ENCODE measurements at regions not wholly inside any gene's neighbourhood (a gene's known extent, or its start where the extent isn't known, plus 50 kb on each side); places are given as distances from the start of the nearest gene placed in this dataset.

DNA sequence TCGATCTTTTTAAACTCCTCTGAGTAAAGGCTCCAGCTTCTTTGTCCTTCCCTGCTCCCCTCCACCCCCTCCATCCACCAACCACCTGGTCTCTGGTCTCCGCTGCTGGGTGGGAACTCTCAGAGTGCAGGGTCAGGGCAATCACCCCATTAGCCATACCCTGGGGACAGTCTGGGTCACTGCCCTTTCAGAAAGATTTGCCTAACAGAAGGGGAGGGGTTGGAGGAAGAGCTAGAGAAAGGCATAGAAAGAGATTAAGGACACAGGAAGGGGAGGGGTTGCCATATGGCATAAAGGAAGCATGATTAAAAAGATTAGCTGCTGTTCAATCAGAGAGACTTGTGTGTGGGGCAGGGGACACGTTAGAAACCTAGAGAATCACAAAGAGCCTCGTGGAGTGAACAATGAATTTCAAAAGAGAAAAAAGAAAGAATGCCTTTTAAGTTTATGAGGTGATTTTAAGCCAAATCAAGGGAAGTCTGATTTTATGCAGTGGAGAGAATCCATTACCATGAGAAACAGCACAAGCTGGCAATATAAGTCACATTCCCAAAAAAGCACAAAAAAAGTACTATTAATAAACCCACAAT, 115.5 kb upstream of the ACSL4 start:
- peaks cover 3% of the 10 kb centered on the region for H3K9me3 ChIP-seq (ENCODE audit: insufficient read depth, low read depth, low read length)
- Mint-ChIP-seq H3K4me3 (ENCODE audit: unreplicated experiment) (peak overlapping the region; percentile 34), H3K36me3 (ENCODE audit: low read depth, unreplicated experiment) (no peaks in the 10 kb centered on the region), H3K27ac (ENCODE audit: unreplicated experiment) (no peak overlapping the region), H3K9me3 (ENCODE audit: unreplicated experiment) (no peaks in the 10 kb centered on the region), H3K27me3 (ENCODE audit: low read depth, unreplicated experiment) (no peaks in the 10 kb centered on the region), H3K4me1 (ENCODE audit: low read depth, unreplicated experiment) (peaks cover 20% of the 10 kb centered on the region)
- H3K4me1 ChIP-seq (ENCODE audit: insufficient read depth, low read length): peaks cover 10% of the 10 kb centered on the region
- DNase-seq (ENCODE audit: low read depth) (no peak), FAIRE-seq (peak; percentile 73)
- no peaks in the 10 kb centered on the region for H3K27me3 ChIP-seq (ENCODE audit: insufficient read depth, low read length)
- no peaks in the 10 kb centered on the region for H3K36me3 ChIP-seq (ENCODE audit: insufficient read depth, low read length)
- no peaks in the 10 kb centered on the region for H4K20me1 ChIP-seq (ENCODE audit: insufficient read depth, low read length)
- no peak overlapping the region for H3K4me3 ChIP-seq (ENCODE audit: insufficient read depth, low read depth, low read length)
- H2AFZ ChIP-seq (ENCODE audit: low read depth, low read length): no peak overlapping the region
- H3K9ac ChIP-seq (ENCODE audit: low read length): no peak overlapping the region
- no peak overlapping the region for H3K4me2 ChIP-seq (ENCODE audit: low read length)
- TF ChIP-seq, protein P1, sequence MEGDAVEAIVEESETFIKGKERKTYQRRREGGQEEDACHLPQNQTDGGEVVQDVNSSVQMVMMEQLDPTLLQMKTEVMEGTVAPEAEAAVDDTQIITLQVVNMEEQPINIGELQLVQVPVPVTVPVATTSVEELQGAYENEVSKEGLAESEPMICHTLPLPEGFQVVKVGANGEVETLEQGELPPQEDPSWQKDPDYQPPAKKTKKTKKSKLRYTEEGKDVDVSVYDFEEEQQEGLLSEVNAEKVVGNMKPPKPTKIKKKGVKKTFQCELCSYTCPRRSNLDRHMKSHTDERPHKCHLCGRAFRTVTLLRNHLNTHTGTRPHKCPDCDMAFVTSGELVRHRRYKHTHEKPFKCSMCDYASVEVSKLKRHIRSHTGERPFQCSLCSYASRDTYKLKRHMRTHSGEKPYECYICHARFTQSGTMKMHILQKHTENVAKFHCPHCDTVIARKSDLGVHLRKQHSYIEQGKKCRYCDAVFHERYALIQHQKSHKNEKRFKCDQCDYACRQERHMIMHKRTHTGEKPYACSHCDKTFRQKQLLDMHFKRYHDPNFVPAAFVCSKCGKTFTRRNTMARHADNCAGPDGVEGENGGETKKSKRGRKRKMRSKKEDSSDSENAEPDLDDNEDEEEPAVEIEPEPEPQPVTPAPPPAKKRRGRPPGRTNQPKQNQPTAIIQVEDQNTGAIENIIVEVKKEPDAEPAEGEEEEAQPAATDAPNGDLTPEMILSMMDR (IDR thresholded peaks at IDR 0.05; ENCODE audit: insufficient read depth, low read depth, low read length): no peak
- no peak for TF ChIP-seq EZH2 (IDR thresholded peaks at IDR 0.05; ENCODE audit: insufficient read depth, low read length)
- no peak overlapping the region for H3K27ac ChIP-seq (ENCODE audit: low read depth, low read length)
- H3K79me2 ChIP-seq (ENCODE audit: insufficient read depth, low read length): no peaks in the 10 kb centered on the region

DNA sequence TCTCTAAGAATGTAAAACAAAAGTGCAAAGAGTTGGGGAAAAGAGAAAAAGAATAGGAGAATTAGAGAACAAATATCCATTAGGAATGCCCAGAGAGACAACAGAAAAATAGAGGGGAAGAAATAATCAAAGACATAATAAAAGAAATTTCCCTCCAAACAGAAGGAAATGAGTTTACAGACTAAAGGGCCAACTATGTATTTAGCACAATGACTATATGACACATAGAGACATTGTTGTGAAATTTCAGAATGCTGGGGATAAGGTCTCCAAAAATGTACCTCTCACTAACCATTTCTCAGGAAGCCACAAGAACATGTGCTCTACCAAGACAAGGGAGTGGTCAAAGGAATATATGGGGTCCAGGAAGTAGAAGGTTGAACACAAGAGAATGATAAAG, 121.0 kb upstream of the ACSL4 start:
- H4K20me1 ChIP-seq (ENCODE audit: insufficient read depth, low read length): no peaks in the 10 kb centered on the region
- peaks cover 3% of the 10 kb centered on the region for H3K9me3 ChIP-seq (ENCODE audit: insufficient read depth, low read depth, low read length)
- no peaks in the 10 kb centered on the region for H3K27me3 Mint-ChIP-seq (ENCODE audit: low read depth, unreplicated experiment)
- no peak overlapping the region for H3K27ac ChIP-seq (ENCODE audit: low read depth, low read length)
- TF ChIP-seq, protein P1 (IDR thresholded peaks at IDR 0.05; ENCODE audit: insufficient read depth, low read depth, low read length): no peak
- no peak for TF ChIP-seq EZH2 (IDR thresholded peaks at IDR 0.05; ENCODE audit: insufficient read depth, low read length)
- H3K4me2 ChIP-seq (ENCODE audit: low read length): no peak overlapping the region
- FAIRE-seq: peak; percentile 54
- H3K9ac ChIP-seq (ENCODE audit: low read length): no peak overlapping the region
- H3K4me1 ChIP-seq (ENCODE audit: insufficient read depth, low read length): peaks cover 9% of the 10 kb centered on the region
- H2AFZ ChIP-seq (ENCODE audit: low read depth, low read length): no peak overlapping the region
- H3K9me3 Mint-ChIP-seq (ENCODE audit: unreplicated experiment): peaks cover 2% of the 10 kb centered on the region
- H3K27me3 ChIP-seq (ENCODE audit: insufficient read depth, low read length): no peaks in the 10 kb centered on the region
- no peaks in the 10 kb centered on the region for H3K4me1 Mint-ChIP-seq (ENCODE audit: low read depth, unreplicated experiment)
- H3K36me3 ChIP-seq (ENCODE audit: insufficient read depth, low read length): no peaks in the 10 kb centered on the region
- DNase-seq (ENCODE audit: low read depth): no peak
- no peak overlapping the region for H3K27ac Mint-ChIP-seq (ENCODE audit: unreplicated experiment)
- H3K4me3 ChIP-seq (ENCODE audit: insufficient read depth, low read depth, low read length): no peak overlapping the region
- H3K4me3 Mint-ChIP-seq (ENCODE audit: unreplicated experiment): no peak overlapping the region
- no peaks in the 10 kb centered on the region for H3K36me3 Mint-ChIP-seq (ENCODE audit: low read depth, unreplicated experiment)
- no peaks in the 10 kb centered on the region for H3K79me2 ChIP-seq (ENCODE audit: insufficient read depth, low read length)

DNA sequence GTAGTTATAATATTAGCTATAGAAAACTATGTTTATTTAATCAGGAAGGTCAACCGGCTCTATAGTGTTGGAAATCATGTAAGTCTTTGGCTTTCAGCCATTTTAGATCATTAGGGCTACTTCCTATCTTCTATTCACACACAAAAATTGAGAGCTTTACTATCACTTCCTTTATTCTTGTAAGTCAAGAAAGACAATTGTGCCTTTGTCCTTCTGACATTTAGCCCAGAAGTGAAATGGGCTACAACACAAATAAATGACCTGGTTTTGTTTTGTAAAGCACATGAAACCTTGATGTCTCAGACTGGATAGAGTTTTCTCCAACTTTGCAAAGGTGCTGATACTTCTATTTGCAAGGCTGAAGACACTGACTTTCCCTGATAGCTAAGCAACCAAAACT, 122.4 kb upstream of the ACSL4 start:
- Mint-ChIP-seq H3K9me3 (ENCODE audit: unreplicated experiment) (peaks cover 2% of the 10 kb centered on the region), H3K4me1 (ENCODE audit: low read depth, unreplicated experiment) (no peaks in the 10 kb centered on the region), H3K27ac (ENCODE audit: unreplicated experiment) (no peak overlapping the region), H3K36me3 (ENCODE audit: low read depth, unreplicated experiment) (no peaks in the 10 kb centered on the region), H3K4me3 (ENCODE audit: unreplicated experiment) (no peak overlapping the region), H3K27me3 (ENCODE audit: low read depth, unreplicated experiment) (no peaks in the 10 kb centered on the region)
- Histone ChIP-seq H3K9me3 (ENCODE audit: insufficient read depth, low read depth, low read length) (peaks cover 3% of the 10 kb centered on the region), H3K9ac (ENCODE audit: low read length) (no peak overlapping the region), H2AFZ (ENCODE audit: low read depth, low read length) (no peak overlapping the region), H3K27me3 (ENCODE audit: insufficient read depth, low read length) (no peaks in the 10 kb centered on the region), H3K4me2 (ENCODE audit: low read length) (no peak overlapping the region), H3K4me3 (ENCODE audit: insufficient read depth, low read depth, low read length) (no peak overlapping the region), H3K4me1 (ENCODE audit: insufficient read depth, low read length) (peaks cover 9% of the 10 kb centered on the region), H4K20me1 (ENCODE audit: insufficient read depth, low read length) (no peaks in the 10 kb centered on the region), H3K79me2 (ENCODE audit: insufficient read depth, low read length) (no peaks in the 10 kb centered on the region), H3K36me3 (ENCODE audit: insufficient read depth, low read length) (no peaks in the 10 kb centered on the region), H3K27ac (ENCODE audit: low read depth, low read length) (no peak overlapping the region)
- DNase-seq (ENCODE audit: low read depth) (no peak), FAIRE-seq (no peak)
- TF ChIP-seq EZH2 (IDR thresholded peaks at IDR 0.05; ENCODE audit: insufficient read depth, low read length): no peak
- TF ChIP-seq, protein P1 (IDR thresholded peaks at IDR 0.05; ENCODE audit: insufficient read depth, low read depth, low read length): no peak
